Kidney (tissue), 13 donors: ENCODE measurements at regions not wholly inside any gene's neighbourhood (a gene's known extent, or its start where the extent isn't known, plus 50 kb on each side); places are given as distances from the start of the nearest gene placed in this dataset.

Experiments used
- DNase-seq, 5 donors: peaks; one replicate each; pipeline ENCODE4 v3.0.0-alpha.2; 2013 to 2020
- FAIRE-seq: peaks from 2 replicates; lab custom pipeline; 2012; peaks lifted over from hg19 to GRCh38; lab: Jason Lieb, UNC
- H3K27ac ChIP-seq, 2 donors: one replicate each; pipeline ENCODE4 v1.7.0; 2013; ENCODE audit warnings: low read depth in 2 of 2, low read length in 2 of 2, inconsistent platforms in 1 of 2
- H3K27me3 ChIP-seq: one replicate; pipeline ENCODE4 v1.7.1; 2013; ENCODE audit warnings: low read length, inconsistent platforms; ENCODE audit not compliant: control insufficient read depth, insufficient read depth
- H3K36me3 ChIP-seq, 3 donors: one replicate each; pipeline versions ENCODE4 v1.7.0 to v1.7.1; 2013; ENCODE audit warnings: low read length in 3 of 3, control low read depth in 1 of 3, inconsistent platforms in 1 of 3; ENCODE audit not compliant: insufficient read depth in 3 of 3, control insufficient read depth in 2 of 3
- H3K4me1 ChIP-seq, 3 donors: one replicate each; pipeline versions ENCODE4 v1.7.0 to v1.7.1; 2013; ENCODE audit warnings: low read length in 3 of 3, inconsistent platforms in 1 of 3, low read depth in 1 of 3; ENCODE audit not compliant: control insufficient read depth in 2 of 3, insufficient read depth in 2 of 3
- H3K4me3 ChIP-seq, 3 donors: one replicate each; pipeline versions ENCODE4 v1.7.0 to v1.8.1; 2013; ENCODE audit warnings: low read length in 3 of 3, control low read depth in 1 of 3, inconsistent platforms in 1 of 3
- H3K9ac ChIP-seq, 3 donors: one replicate each; pipeline versions ENCODE4 v1.7.0 to v1.7.1; 2013; ENCODE audit warnings: low read length in 3 of 3, control low read depth in 1 of 3, inconsistent platforms in 1 of 3
- H3K9me3 ChIP-seq, 3 donors: one replicate each; pipeline versions ENCODE4 v1.7.0 to v1.7.1; 2013; ENCODE audit warnings: low read length in 3 of 3, control low read depth in 1 of 3, inconsistent platforms in 1 of 3; ENCODE audit not compliant: control insufficient read depth in 2 of 3, insufficient read depth in 1 of 3
- CTCF ChIP-seq: IDR thresholded peaks from 3 replicates; pipeline ENCODE4 v1.5.1; 2012; ENCODE audit warnings: mild to moderate bottlenecking, moderate library complexity, borderline replicate concordance; ENCODE audit not compliant: insufficient read depth; ENCODE audit errors: extremely low read depth
- intact Hi-C: fragments of 100-400 bp; cut with DNase I; formaldehyde crosslinking; loops from one replicate; pipeline ENCODE4 v1.11.1; 2022
- donor health status: control.
- donor health status: control.
- donor health status: control.
- donor health status: control.
- donor health status: control.
- donor health status: DM: yes; HTN: yes; CAD: no.
- donor health status: Normal renal cell carcinoma (clear cell type).

GRCh38 chr15:25541228-25541627 lies 102.4 kb upstream of the UBE3A start:
- Histone ChIP-seq H3K27ac (no peak overlapping the region), H3K4me1 (no peaks in the 10 kb centered on the region), H3K27me3 (no peaks in the 10 kb centered on the region), H3K9ac (no peak overlapping the region), H3K36me3 (no peaks in the 10 kb centered on the region), H3K9me3 (no peaks in the 10 kb centered on the region), H3K4me3 (no peak overlapping the region)
- TF ChIP-seq CTCF: no peak
- intact Hi-C loops: no loop called here
- no peak for FAIRE-seq
- DNase-seq: no peak

- no peaks in the 10 kb centered on the region for H3K27me3 ChIP-seq
- H3K9ac ChIP-seq: no peak overlapping the region
- no peaks in the 10 kb centered on the region for H3K4me1 ChIP-seq
- no peaks in the 10 kb centered on the region for H3K9me3 ChIP-seq
- no peak overlapping the region for H3K4me3 ChIP-seq
- no peaks in the 10 kb centered on the region for H3K36me3 ChIP-seq
- intact Hi-C loops: no loop called here
- H3K27ac ChIP-seq: no peak overlapping the region
- DNase-seq: no peak
- TF ChIP-seq CTCF: no peak
- FAIRE-seq: no peak
Observed at GRCh38 chr15:25536801-25537611, 98.2 kb upstream of the UBE3A start.

DNA sequence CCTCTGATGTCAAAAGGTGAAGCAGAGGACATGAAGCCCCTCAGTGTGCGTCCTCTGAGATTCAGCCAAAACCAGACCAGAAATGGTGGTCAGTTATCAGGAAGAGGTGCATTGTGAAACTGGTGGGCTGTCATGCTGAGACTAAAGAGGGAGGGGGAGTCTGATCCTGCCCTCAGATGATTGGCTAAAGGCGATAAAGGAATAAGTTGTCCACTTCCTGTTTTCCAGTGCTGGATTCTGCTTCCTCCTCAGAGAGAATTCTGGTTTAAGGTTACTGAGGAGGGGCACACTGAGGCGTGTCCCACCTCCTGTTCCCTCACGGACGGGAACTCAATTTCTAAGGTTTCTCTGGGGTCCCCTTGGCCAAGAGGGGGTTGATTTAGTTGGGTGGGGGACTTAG lies 97.0 kb upstream of the UBE3A start:
- Histone ChIP-seq H3K9me3 (no peaks in the 10 kb centered on the region), H3K9ac (no peak overlapping the region), H3K4me1 (no peaks in the 10 kb centered on the region), H3K36me3 (no peaks in the 10 kb centered on the region), H3K4me3 (no peak overlapping the region), H3K27me3 (no peaks in the 10 kb centered on the region), H3K27ac (no peak overlapping the region)
- no peak for FAIRE-seq
- no peak for TF ChIP-seq CTCF
- no peak for DNase-seq
- intact Hi-C loops: no loop called here
